HCT116 (cell line): ENCODE measurements at regions not wholly inside any gene's neighbourhood (a gene's known extent, or its start where the extent isn't known, plus 50 kb on each side); places are given as distances from the start of the nearest gene placed in this dataset.

Source experiments
- ATAC-seq: fragments of 200-7000 bp; cut with Tn5 transposase; 2 replicates; pipeline ENCODE4 v1.9.1; 2020; ENCODE audit warnings: mild to moderate bottlenecking, moderate library complexity
- BruUV-seq: library from RNA; stranded (reverse); fragments of 400-500 nt; replicated peaks from 2 replicates; lab custom pipeline; 2021; lab: Mats Ljungman, UMichigan
- CTCF ChIA-PET: fragments of 300-600 bp; sonication (Branson Sonifier 250); formaldehyde crosslinking; loops from one replicate; lab custom pipeline; 2021; ENCODE audit warnings: antibody characterized with exemption; lab: Charles Lee
- POLR2A ChIA-PET: fragments of 300-600, 350-600 bp; sonication (Branson Sonifier 250); formaldehyde crosslinking; loops from one replicate; lab custom pipeline; 2021; ENCODE audit warnings: antibody characterized with exemption; lab: Charles Lee
- RAD21 ChIA-PET, 2 experiments: fragments of 300-600 bp; sonication (Branson Sonifier 250); formaldehyde crosslinking; loops; one replicate each; lab custom pipeline; 2023; ENCODE audit warnings: low total read pairs in 2 of 2; ENCODE audit not compliant: uncharacterized antibody in 2 of 2, unreplicated experiment in 2 of 2, low non-redundant PET in 1 of 2; lab: Charles Lee
- DNase-seq: peaks from one replicate; pipeline ENCODE4 v3.0.0-alpha.2; 2010; ENCODE audit warnings: low read depth, low spot score
- H2AFZ ChIP-seq: fragments of 200-600 bp; shearing (Covaris generic), sonication (generic); 2 replicates; pipeline ENCODE4 v1.6.1; 2017; ENCODE audit warnings: low read depth, mixed run types, mixed read lengths, antibody characterized with exemption, low read length; ENCODE audit not compliant: poor library complexity, severe bottlenecking
- H3K27ac ChIP-seq: 2 replicates; pipeline ENCODE4 v1.5.1; 2012; ENCODE audit warnings: low read depth, low read length
- H3K27me3 ChIP-seq: fragments of 200-600 bp; sonication (generic); 2 replicates; pipeline ENCODE4 v1.6.1; 2016; ENCODE audit warnings: mixed run types, low read length, mixed read lengths; ENCODE audit not compliant: insufficient read depth
- H3K36me3 ChIP-seq, 2 experiments: fragments of 200-500 bp in 1 of 2; fragments of 200-600 bp in 1 of 2; sonication (Bioruptor generic) in 1 of 2; sonication (generic) in 1 of 2; 2 replicates each; pipeline versions ENCODE4 v1.5.1 to v1.6.1; 2014 to 2016; ENCODE audit warnings: low read length in 2 of 2, inconsistent platforms in 1 of 2, mixed read lengths in 1 of 2, mixed run types in 1 of 2; ENCODE audit not compliant: insufficient read depth in 2 of 2, control insufficient read depth in 1 of 2
- H3K4me1 ChIP-seq, 2 experiments: fragments of 200-600 bp in 1 of 2; sonication (generic) in 1 of 2; 2 replicates each; pipeline versions ENCODE4 v1.5.1 to v1.6.1; 2012 to 2017; ENCODE audit warnings: low read length in 2 of 2, inconsistent platforms in 1 of 2, mild to moderate bottlenecking in 1 of 2, mixed read lengths in 1 of 2, mixed run types in 1 of 2, moderate library complexity in 1 of 2; ENCODE audit not compliant: insufficient read depth in 2 of 2, control insufficient read depth in 1 of 2
- H3K4me2 ChIP-seq: fragments of 200-600 bp; sonication (generic); 2 replicates; pipeline ENCODE4 v1.6.1; 2017; ENCODE audit warnings: mixed run types, low read length, mixed read lengths
- H3K4me3 ChIP-seq, 2 experiments: fragments of 200-600 bp in 1 of 2; sonication (generic) in 1 of 2; replicated peaks in 1 of 2; 2 replicates each; pipeline ENCODE4 v1.5.1; 2011 to 2016; ENCODE audit warnings: low read length in 2 of 2, control low read depth in 1 of 2, low read depth in 1 of 2, mild to moderate bottlenecking in 1 of 2, mixed read lengths in 1 of 2, mixed run types in 1 of 2
- H3K79me2 ChIP-seq: fragments of 200-600 bp; sonication (generic); 2 replicates; pipeline ENCODE4 v1.6.1; 2017; ENCODE audit warnings: mild to moderate bottlenecking, mixed run types, low read length, moderate library complexity, mixed read lengths; ENCODE audit not compliant: insufficient read depth
- H3K9ac ChIP-seq: fragments of 200-600 bp; sonication (generic); 2 replicates; pipeline ENCODE4 v1.6.1; 2016; ENCODE audit warnings: low read length, mixed read lengths
- H3K9me2 ChIP-seq: fragments of 200-600 bp; sonication (generic), shearing (Covaris generic); 2 replicates; pipeline ENCODE4 v1.6.1; 2017; ENCODE audit warnings: mixed run types, mild to moderate bottlenecking, moderate library complexity; ENCODE audit not compliant: insufficient read depth
- H3K9me3 ChIP-seq, 2 experiments: fragments of 200-500 bp in 1 of 2; fragments of 200-600 bp in 1 of 2; sonication (Bioruptor generic) in 1 of 2; sonication (generic) in 1 of 2; 2 replicates each; pipeline ENCODE4 v1.6.1; 2014 to 2017; ENCODE audit warnings: low read length in 2 of 2, mixed read lengths in 2 of 2, inconsistent platforms in 1 of 2, low read depth in 1 of 2, mild to moderate bottlenecking in 1 of 2, mixed run types in 1 of 2, moderate library complexity in 1 of 2; ENCODE audit not compliant: control insufficient read depth in 1 of 2, insufficient read depth in 1 of 2
- H4K20me1 ChIP-seq: fragments of 200-600 bp; sonication (generic), shearing (Covaris generic); 2 replicates; pipeline ENCODE4 v1.6.1; 2017; ENCODE audit warnings: mixed run types, mild to moderate bottlenecking, moderate library complexity; ENCODE audit not compliant: insufficient read depth
- ATF3 ChIP-seq: IDR thresholded peaks from 2 replicates; pipeline ENCODE4 v1.6.1; 2012
- CBX3 ChIP-seq: IDR thresholded peaks from 2 replicates; pipeline ENCODE4 v1.6.1; 2012; ENCODE audit warnings: low read depth
- CEBPB ChIP-seq: IDR thresholded peaks from 2 replicates; pipeline ENCODE4 v1.6.1; 2012; ENCODE audit warnings: low read depth
- EGR1 ChIP-seq: IDR thresholded peaks from 2 replicates; pipeline ENCODE4 v1.6.1; 2012; ENCODE audit warnings: low read depth
- EZH2 ChIP-seq: fragments of 200-600 bp; sonication (generic); IDR thresholded peaks from 2 replicates; pipeline ENCODE4 v1.6.1; 2017; ENCODE audit warnings: antibody characterized with exemption, mixed run types
- EZH2phosphoT487 ChIP-seq: fragments of 200-600 bp; IDR thresholded peaks from 2 replicates; pipeline ENCODE4 v1.6.1; 2018; ENCODE audit warnings: antibody characterized with exemption, borderline replicate concordance
- JUND ChIP-seq: IDR thresholded peaks from 2 replicates; pipeline ENCODE4 v1.6.1; 2012
- POLR2A ChIP-seq: IDR thresholded peaks from 2 replicates; pipeline ENCODE4 v1.7.0; 2011; ENCODE audit warnings: borderline replicate concordance; ENCODE audit not compliant: insufficient read depth, insufficient read length; ENCODE audit errors: extremely low read depth
- POLR2AphosphoS5 ChIP-seq: IDR thresholded peaks from 2 replicates; pipeline ENCODE4 v1.6.1; 2011; ENCODE audit warnings: mild to moderate bottlenecking, low read depth, low read length, moderate library complexity
- RAD21 ChIP-seq: IDR thresholded peaks from 2 replicates; pipeline ENCODE4 v1.6.1; 2012; ENCODE audit warnings: low read depth, mild to moderate bottlenecking
- REST ChIP-seq: IDR thresholded peaks from 2 replicates; pipeline ENCODE4 v1.6.1; 2012; ENCODE audit warnings: low read depth
- SIN3A ChIP-seq: IDR thresholded peaks from 2 replicates; pipeline ENCODE4 v1.6.1; 2012; ENCODE audit warnings: low read depth
- SRF ChIP-seq: IDR thresholded peaks from 2 replicates; pipeline ENCODE4 v1.6.1; 2012; ENCODE audit warnings: low read depth
- YY1 ChIP-seq: IDR thresholded peaks from 2 replicates; pipeline ENCODE4 v1.6.1; 2011; ENCODE audit warnings: low read length, low read depth, moderate library complexity, mild to moderate bottlenecking; ENCODE audit not compliant: insufficient replicate concordance; ENCODE audit errors: extremely low read depth
- intact Hi-C: fragments of 100-400 bp; cut with micrococcal nuclease; formaldehyde crosslinking; loops from 2 replicates; pipeline ENCODE4 v1.10.0; 2022
- TF ChIP-seq, protein P1 (sequence below): IDR thresholded peaks from 2 replicates; pipeline ENCODE4 v1.6.1; 2011; ENCODE audit warnings: mild to moderate bottlenecking, low read length, moderate library complexity; ENCODE audit not compliant: insufficient replicate concordance; ENCODE audit errors: extremely low read depth
- TF ChIP-seq, protein P2 (sequence below), 3 experiments: fragments of 200-600 bp in 1 of 3; sonication (generic) in 1 of 3; IDR thresholded peaks in 2 of 3; conservative IDR thresholded peaks in 1 of 3; 2 replicates each; pipeline ENCODE4 v1.5.1; 2012 to 2017; ENCODE audit warnings: low read depth in 2 of 3, low read length in 2 of 3, antibody characterized with exemption in 1 of 3, borderline replicate concordance in 1 of 3, control low read depth in 1 of 3, mild to moderate bottlenecking in 1 of 3, mixed read lengths in 1 of 3, mixed run types in 1 of 3, moderate library complexity in 1 of 3; ENCODE audit not compliant: insufficient read depth in 1 of 3

DNA sequence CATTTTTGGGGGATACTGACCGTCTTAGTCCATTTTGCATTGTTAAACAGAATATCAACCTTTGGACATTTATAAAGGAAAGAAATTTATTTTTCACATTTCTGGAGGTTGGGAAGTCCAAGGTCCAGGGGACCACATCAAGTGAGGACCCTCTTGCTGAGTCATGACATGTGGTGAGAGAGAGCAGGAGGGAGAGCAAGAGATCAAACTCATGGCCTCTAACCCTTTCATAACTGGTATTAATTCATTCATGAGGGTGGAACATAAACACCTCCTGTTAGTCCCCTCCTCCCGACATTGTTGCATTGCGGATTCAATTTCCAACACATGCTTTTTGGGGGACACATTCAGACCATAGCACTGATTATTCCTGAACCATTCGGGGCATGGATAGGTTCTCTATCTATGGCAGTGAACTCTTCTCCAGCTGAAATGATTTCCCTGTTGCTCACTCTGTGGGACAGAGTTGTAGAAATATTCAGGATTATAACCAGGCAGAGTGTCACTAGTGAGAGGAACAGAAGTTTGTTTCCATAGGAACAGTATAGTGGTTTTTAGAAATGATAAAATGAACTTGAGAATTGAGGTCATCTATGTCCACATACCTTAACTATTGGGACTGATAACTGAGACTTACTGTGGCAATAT is 88.2 kb upstream of the OR9Q1 start:
- H3K4me1 ChIP-seq: no peaks in the 10 kb centered on the region
- ChIA-PET CTCF (no interaction called here), POLR2A (no interaction called here), RAD21 (no interaction called here)
- TF ChIP-seq CEBPB: no peak
- TF ChIP-seq CBX3: no peak
- TF ChIP-seq, protein P1, sequence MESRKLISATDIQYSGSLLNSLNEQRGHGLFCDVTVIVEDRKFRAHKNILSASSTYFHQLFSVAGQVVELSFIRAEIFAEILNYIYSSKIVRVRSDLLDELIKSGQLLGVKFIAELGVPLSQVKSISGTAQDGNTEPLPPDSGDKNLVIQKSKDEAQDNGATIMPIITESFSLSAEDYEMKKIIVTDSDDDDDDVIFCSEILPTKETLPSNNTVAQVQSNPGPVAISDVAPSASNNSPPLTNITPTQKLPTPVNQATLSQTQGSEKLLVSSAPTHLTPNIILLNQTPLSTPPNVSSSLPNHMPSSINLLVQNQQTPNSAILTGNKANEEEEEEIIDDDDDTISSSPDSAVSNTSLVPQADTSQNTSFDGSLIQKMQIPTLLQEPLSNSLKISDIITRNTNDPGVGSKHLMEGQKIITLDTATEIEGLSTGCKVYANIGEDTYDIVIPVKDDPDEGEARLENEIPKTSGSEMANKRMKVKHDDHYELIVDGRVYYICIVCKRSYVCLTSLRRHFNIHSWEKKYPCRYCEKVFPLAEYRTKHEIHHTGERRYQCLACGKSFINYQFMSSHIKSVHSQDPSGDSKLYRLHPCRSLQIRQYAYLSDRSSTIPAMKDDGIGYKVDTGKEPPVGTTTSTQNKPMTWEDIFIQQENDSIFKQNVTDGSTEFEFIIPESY: no peak
- TF ChIP-seq REST: no peak
- no peak for TF ChIP-seq JUND
- TF ChIP-seq RAD21: no peak
- TF ChIP-seq POLR2A: no peak
- no peak for TF ChIP-seq EGR1
- no peak for TF ChIP-seq EZH2
- no peak for TF ChIP-seq SIN3A
- TF ChIP-seq, protein P2, sequence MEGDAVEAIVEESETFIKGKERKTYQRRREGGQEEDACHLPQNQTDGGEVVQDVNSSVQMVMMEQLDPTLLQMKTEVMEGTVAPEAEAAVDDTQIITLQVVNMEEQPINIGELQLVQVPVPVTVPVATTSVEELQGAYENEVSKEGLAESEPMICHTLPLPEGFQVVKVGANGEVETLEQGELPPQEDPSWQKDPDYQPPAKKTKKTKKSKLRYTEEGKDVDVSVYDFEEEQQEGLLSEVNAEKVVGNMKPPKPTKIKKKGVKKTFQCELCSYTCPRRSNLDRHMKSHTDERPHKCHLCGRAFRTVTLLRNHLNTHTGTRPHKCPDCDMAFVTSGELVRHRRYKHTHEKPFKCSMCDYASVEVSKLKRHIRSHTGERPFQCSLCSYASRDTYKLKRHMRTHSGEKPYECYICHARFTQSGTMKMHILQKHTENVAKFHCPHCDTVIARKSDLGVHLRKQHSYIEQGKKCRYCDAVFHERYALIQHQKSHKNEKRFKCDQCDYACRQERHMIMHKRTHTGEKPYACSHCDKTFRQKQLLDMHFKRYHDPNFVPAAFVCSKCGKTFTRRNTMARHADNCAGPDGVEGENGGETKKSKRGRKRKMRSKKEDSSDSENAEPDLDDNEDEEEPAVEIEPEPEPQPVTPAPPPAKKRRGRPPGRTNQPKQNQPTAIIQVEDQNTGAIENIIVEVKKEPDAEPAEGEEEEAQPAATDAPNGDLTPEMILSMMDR (IDR thresholded peaks at IDR 0.05 in 2 of 3, conservative IDR thresholded peaks at IDR 0.05 in 1 of 3; ENCODE audit: borderline replicate concordance in 1 of 3, insufficient read depth in 1 of 3, low read depth in 2 of 3, low read length in 2 of 3): no peak
- TF ChIP-seq SRF: no peak
- TF ChIP-seq EZH2phosphoT487: no peak
- no peak for TF ChIP-seq ATF3
- no peak for TF ChIP-seq POLR2AphosphoS5
- no peak for TF ChIP-seq YY1
- no peak for ATAC-seq
- H3K9ac ChIP-seq: no peak overlapping the region
- H2AFZ ChIP-seq: no peak overlapping the region
- intact Hi-C loops: no loop called here
- no peak for DNase-seq
- H3K4me3 ChIP-seq: no peak overlapping the region
- H4K20me1 ChIP-seq: no peaks in the 10 kb centered on the region
- no peaks in the 10 kb centered on the region for H3K36me3 ChIP-seq
- no peaks in the 10 kb centered on the region for H3K9me3 ChIP-seq
- H3K79me2 ChIP-seq: no peaks in the 10 kb centered on the region
- no peak overlapping the region for H3K4me2 ChIP-seq
- BruUV-seq: no TSS peak
- H3K9me2 ChIP-seq: no peaks in the 10 kb centered on the region
- H3K27me3 ChIP-seq: peaks cover 10% of the 10 kb centered on the region; the same call in 1 of the 2 replicates
- H3K27ac ChIP-seq: no peak overlapping the region
